Endothelial cell of umbilical vein (primary cell): ENCODE measurements at regions not wholly inside any gene's neighbourhood (a gene's known extent, or its start where the extent isn't known, plus 50 kb on each side); places are given as distances from the start of the nearest gene placed in this dataset.

Experiments used
- BruUV-seq: library from RNA; stranded (reverse); fragments of 400-500 nt; replicated peaks from 2 replicates; lab custom pipeline; 2021; lab: Mats Ljungman, UMichigan
- CTCF ChIA-PET: fragments of 300-600, 350-600 bp; sonication (Branson Sonifier 250); formaldehyde crosslinking; loops from one replicate; lab custom pipeline; 2021; ENCODE audit warnings: antibody characterized with exemption, inconsistent platforms; lab: Charles Lee
- POLR2A ChIA-PET: fragments of 300-600, 350-600 bp; sonication (Branson Sonifier 250); formaldehyde crosslinking; loops from one replicate; lab custom pipeline; 2021; ENCODE audit warnings: antibody characterized with exemption, inconsistent platforms; lab: Charles Lee
- DNase-seq: peaks from one replicate; pipeline ENCODE4 v3.0.0-alpha.2; 2011; ENCODE audit warnings: low read depth, low spot score
- FAIRE-seq: peaks from 2 replicates; lab custom pipeline; 2011; peaks lifted over from hg19 to GRCh38; lab: Jason Lieb, UNC
- H2AFZ ChIP-seq: 2 replicates; pipeline ENCODE4 v1.6.0; 2012; ENCODE audit warnings: low read depth, low read length, control low read depth, inconsistent platforms
- H3K27ac ChIP-seq: 2 replicates; pipeline ENCODE4 v1.5.1; 2011; ENCODE audit warnings: low read depth, mild to moderate bottlenecking, control low read depth, low read length, moderate library complexity; ENCODE audit not compliant: insufficient read depth
- H3K27me3 ChIP-seq, 2 experiments: 2 replicates each; pipeline versions ENCODE4 v1.6.0 to v1.6.1; 2011; ENCODE audit warnings: low read length in 2 of 2, mixed read lengths in 1 of 2; ENCODE audit not compliant: control insufficient read depth in 2 of 2, insufficient read depth in 2 of 2
- H3K36me3 ChIP-seq, 2 experiments: 2 replicates in 1 of 2; 3 replicates in 1 of 2; pipeline ENCODE4 v1.5.1; 2011; ENCODE audit warnings: low read length in 2 of 2, mild to moderate bottlenecking in 1 of 2, moderate library complexity in 1 of 2; ENCODE audit not compliant: control insufficient read depth in 2 of 2, insufficient read depth in 2 of 2; ENCODE audit errors: extremely low read depth in 1 of 2
- H3K4me1 ChIP-seq: 3 replicates; pipeline ENCODE4 v1.5.1; 2011; ENCODE audit warnings: mild to moderate bottlenecking, low read length; ENCODE audit not compliant: control insufficient read depth, insufficient read depth; ENCODE audit errors: extremely low read depth
- H3K4me2 ChIP-seq: 2 replicates; pipeline ENCODE4 v1.6.1; 2011; ENCODE audit warnings: low read length, control low read depth, mixed read lengths; ENCODE audit not compliant: insufficient read depth
- H3K4me3 ChIP-seq, 3 experiments: fragments of 200-600 bp in 1 of 3; sonication (generic), shearing (Covaris generic) in 1 of 3; replicated peaks in 1 of 3; 2 replicates each; pipeline ENCODE4 v1.5.1; 2011 to 2016; ENCODE audit warnings: control low read depth in 3 of 3, low read length in 3 of 3, mild to moderate bottlenecking in 2 of 3, inconsistent platforms in 1 of 3, low read depth in 1 of 3, moderate library complexity in 1 of 3; ENCODE audit not compliant: insufficient read depth in 1 of 3
- H3K79me2 ChIP-seq: 2 replicates; pipeline ENCODE4 v1.6.0; 2012; ENCODE audit warnings: low read length, inconsistent platforms; ENCODE audit not compliant: control insufficient read depth, insufficient read depth
- H3K9ac ChIP-seq: replicated peaks from 2 replicates; pipeline ENCODE3; 2011; ENCODE audit warnings: low read length, control low read depth; ENCODE audit not compliant: insufficient read depth; ENCODE audit errors: extremely low read depth
- H3K9me1 ChIP-seq: replicated peaks from 3 replicates; pipeline ENCODE4 v1.6.0; 2011; ENCODE audit warnings: mild to moderate bottlenecking, low read length; ENCODE audit not compliant: control insufficient read depth, insufficient read depth; ENCODE audit errors: extremely low read depth
- H3K9me3 ChIP-seq: replicated peaks from 2 replicates; pipeline ENCODE4 v1.5.1; 2012; ENCODE audit warnings: low read length, inconsistent platforms; ENCODE audit not compliant: control insufficient read depth, insufficient read depth
- H4K20me1 ChIP-seq: replicated peaks from 2 replicates; pipeline ENCODE3; 2011; ENCODE audit warnings: mild to moderate bottlenecking, low read length; ENCODE audit not compliant: control insufficient read depth, insufficient read depth; ENCODE audit errors: extremely low read depth
- CTCF ChIP-seq, 2 donors: IDR thresholded peaks; 1 replicate in 1 of 2; 2 replicates in 1 of 2; pipeline ENCODE4 v1.5.1; 2011; ENCODE audit warnings: low read length in 2 of 2, mild to moderate bottlenecking in 2 of 2, moderate library complexity in 2 of 2, control low read depth in 1 of 2, inconsistent platforms in 1 of 2, low read depth in 1 of 2; ENCODE audit not compliant: insufficient read depth in 1 of 2; ENCODE audit errors: extremely low read depth in 1 of 2
- EZH2 ChIP-seq: IDR thresholded peaks from 2 replicates; pipeline ENCODE4 v1.6.1; 2012; ENCODE audit warnings: borderline replicate concordance, low read depth, mild to moderate bottlenecking, moderate library complexity, low read length, inconsistent platforms; ENCODE audit not compliant: severe bottlenecking
- FOS ChIP-seq: IDR thresholded peaks from 2 replicates; pipeline ENCODE4 v1.6.1; 2011; ENCODE audit warnings: mild to moderate bottlenecking, low read length, moderate library complexity, borderline replicate concordance; ENCODE audit not compliant: insufficient read depth
- JUN ChIP-seq: IDR thresholded peaks from 2 replicates; pipeline ENCODE4 v1.6.1; 2011; ENCODE audit warnings: borderline replicate concordance, low read depth; ENCODE audit not compliant: insufficient read length, insufficient read depth
- MYC ChIP-seq: IDR thresholded peaks from one replicate; pipeline ENCODE4 v1.6.1; 2011; ENCODE audit warnings: mild to moderate bottlenecking, low read depth, low read length
- POLR2A ChIP-seq: IDR thresholded peaks from 2 replicates; pipeline ENCODE4 v1.6.1; 2012; ENCODE audit warnings: low read depth, mild to moderate bottlenecking, control low read depth, low read length
- dilution Hi-C: fragments of 300-500 bp; cut with MboI; formaldehyde crosslinking; loops from one replicate; pipeline ENCODE4 v1.15.0; 2019; ENCODE audit warnings: low sequenced_read_pairs; ENCODE audit not compliant: extremely low pct_ligation_motif_present
- intact Hi-C: fragments of 100-400 bp; cut with micrococcal nuclease; formaldehyde crosslinking; loops from one replicate; pipeline ENCODE4 v1.10.0; 2022

GRCh38 chr6:82484737-82485626 is 121.4 kb downstream of the TPBG start:
- no peaks in the 10 kb centered on the region for H3K36me3 ChIP-seq
- CTCF ChIA-PET, result no interaction called here
- no peak overlapping the region for H3K9ac ChIP-seq
- intact Hi-C loops, result no loop called here
- no peaks in the 10 kb centered on the region for H3K79me2 ChIP-seq
- POLR2A ChIA-PET, result no interaction called here
- dilution Hi-C loops, result no loop called here
- H3K27me3 ChIP-seq, result no peaks in the 10 kb centered on the region
- no peak for DNase-seq
- no TSS peak for BruUV-seq
- no peaks in the 10 kb centered on the region for H3K9me1 ChIP-seq
- H4K20me1 ChIP-seq, result no peaks in the 10 kb centered on the region
- no peak for FAIRE-seq
- H3K4me1 ChIP-seq, result no peaks in the 10 kb centered on the region
- TF ChIP-seq CTCF (IDR thresholded peaks at IDR 0.05; ENCODE audit: extremely low read depth in 1 of 2, insufficient read depth in 1 of 2, low read depth in 1 of 2, low read length in 2 of 2) (no peak), JUN (no peak), POLR2A (no peak), EZH2 (no peak), FOS (no peak), MYC (no peak)
- no peak overlapping the region for H2AFZ ChIP-seq
- no peak overlapping the region for H3K4me3 ChIP-seq
- H3K9me3 ChIP-seq, result no peaks in the 10 kb centered on the region
- no peak overlapping the region for H3K27ac ChIP-seq
- H3K4me2 ChIP-seq, result no peak overlapping the region
